SH-SY5Y (cell line): ENCODE measurements at regions not wholly inside any gene's neighbourhood (a gene's known extent, or its start where the extent isn't known, plus 50 kb on each side); places are given as distances from the start of the nearest gene placed in this dataset.

Experiments used
- GATA2 ChIP-seq: IDR thresholded peaks from 2 replicates; pipeline ENCODE4 v1.6.1; 2011; ENCODE audit warnings: mild to moderate bottlenecking, low read depth, low read length
- GATA3 ChIP-seq: IDR thresholded peaks from 2 replicates; pipeline ENCODE4 v1.6.1; 2011; ENCODE audit warnings: low read depth, mild to moderate bottlenecking, low read length, moderate library complexity

GRCh38 chr11:42179216-42179615 lies 719.8 kb upstream of the LRRC4C start:
- no peak for TF ChIP-seq GATA3
- no peak for TF ChIP-seq GATA2
